ENCODE measurements at regions not wholly inside any gene's neighbourhood (a gene's known extent, or its start where the extent isn't known, plus 50 kb on each side); places are given as distances from the start of the nearest gene placed in this dataset.

DNA sequence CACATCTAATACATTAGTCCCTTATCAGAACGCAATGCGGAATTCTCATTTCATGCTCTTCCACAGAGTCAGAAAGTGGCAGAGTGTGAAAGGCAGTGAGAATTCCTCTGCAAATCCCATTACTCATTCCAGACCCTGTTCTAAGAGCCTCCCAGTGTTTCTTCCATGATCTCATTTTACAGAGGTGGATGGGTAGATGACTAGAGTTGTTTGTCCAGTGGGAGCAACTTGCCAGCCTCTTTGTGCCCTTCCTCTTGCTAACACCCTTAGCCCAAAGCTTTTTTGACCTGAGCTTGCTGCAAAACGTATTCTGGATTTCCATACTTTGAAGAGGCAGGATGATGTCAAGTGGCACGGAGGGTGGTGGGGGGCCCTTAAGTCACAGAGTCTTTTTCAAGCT lies 467.7 kb upstream of the RGPD4 start:
- DNase-seq (ENCODE audit: low spot score): no peak
- ATAC-seq: no peak

- ATAC-seq (no peak), DNase-seq (ENCODE audit: low spot score) (no peak)
Observed at GRCh38 chr2:107361751-107362381, 464.8 kb upstream of the RGPD4 start.

GRCh38 chr2:107362993-107363392 lies 463.7 kb upstream of the RGPD4 start:
- DNase-seq (ENCODE audit: low spot score) (no peak), ATAC-seq (no peak)

- ATAC-seq (no peak), DNase-seq (ENCODE audit: low spot score) (no peak)
Observed at GRCh38 chr2:107363806-107364205, 462.9 kb upstream of the RGPD4 start.

- DNase-seq (ENCODE audit: low spot score): no peak
- no peak for ATAC-seq
Observed at GRCh38 chr2:107364361-107364950, 462.2 kb upstream of the RGPD4 start.

DNA sequence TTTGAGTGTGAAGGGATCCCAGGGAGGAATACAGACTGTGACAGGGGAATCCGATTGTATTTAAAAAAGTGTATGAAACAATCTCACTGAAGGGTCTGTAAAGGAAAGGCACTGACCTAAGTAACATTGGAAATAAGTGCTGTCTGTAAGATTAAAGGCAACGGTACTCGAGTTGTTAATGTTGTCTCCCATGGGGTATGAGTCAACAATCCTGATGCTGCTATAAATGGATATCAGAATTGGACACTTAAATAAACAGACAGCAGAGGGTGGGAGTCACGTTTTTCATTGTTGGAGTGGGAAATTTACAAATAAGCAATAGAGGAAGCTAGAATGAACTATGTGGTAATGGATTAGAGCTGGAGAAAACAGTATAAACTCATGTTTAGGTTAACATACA lies 452.4 kb upstream of the RGPD4 start:
- ATAC-seq (no peak), DNase-seq (ENCODE audit: low spot score) (no peak)

DNA sequence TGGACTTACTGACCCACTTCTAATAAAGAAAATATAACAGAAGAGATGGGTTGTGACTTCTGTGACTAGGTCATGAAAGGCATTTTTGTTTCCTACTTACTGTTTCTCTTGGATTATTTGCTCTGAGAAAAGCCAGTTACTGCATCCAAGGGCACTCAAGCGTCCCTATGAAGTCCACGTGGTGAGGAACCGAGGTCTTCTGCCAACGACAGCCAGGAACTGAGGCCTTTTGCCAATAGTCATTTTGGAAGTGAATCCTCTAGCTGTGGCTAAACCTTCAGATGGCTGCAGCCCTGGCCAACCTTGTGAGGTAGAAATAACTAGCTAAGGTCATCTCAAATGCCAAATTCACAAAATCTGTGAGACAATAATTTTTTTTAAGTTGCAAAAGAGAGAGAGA lies 449.8 kb upstream of the RGPD4 start:
- DNase-seq (ENCODE audit: low spot score) (no peak), ATAC-seq (no peak)

DNA sequence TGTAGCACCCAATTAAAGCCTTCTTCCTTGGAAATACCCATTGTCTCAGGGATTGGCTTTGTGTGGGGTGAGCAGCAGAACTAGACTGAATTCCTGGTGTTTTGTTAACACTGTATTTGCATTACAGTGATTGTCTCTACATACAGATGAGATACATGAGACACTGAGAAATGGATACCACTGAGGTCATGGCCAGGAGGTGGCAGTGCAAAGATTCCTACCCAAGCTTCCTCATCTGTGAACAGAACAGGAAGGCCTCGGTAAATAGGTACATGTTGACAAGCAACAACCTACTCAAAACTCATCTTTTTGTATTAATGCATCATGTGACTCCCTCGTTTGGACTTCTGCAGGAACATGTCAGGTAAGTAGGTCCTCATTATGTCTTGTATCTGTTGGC lies 445.8 kb upstream of the RGPD4 start:
- no peak for ATAC-seq
- DNase-seq (ENCODE audit: low spot score): no peak

DNA sequence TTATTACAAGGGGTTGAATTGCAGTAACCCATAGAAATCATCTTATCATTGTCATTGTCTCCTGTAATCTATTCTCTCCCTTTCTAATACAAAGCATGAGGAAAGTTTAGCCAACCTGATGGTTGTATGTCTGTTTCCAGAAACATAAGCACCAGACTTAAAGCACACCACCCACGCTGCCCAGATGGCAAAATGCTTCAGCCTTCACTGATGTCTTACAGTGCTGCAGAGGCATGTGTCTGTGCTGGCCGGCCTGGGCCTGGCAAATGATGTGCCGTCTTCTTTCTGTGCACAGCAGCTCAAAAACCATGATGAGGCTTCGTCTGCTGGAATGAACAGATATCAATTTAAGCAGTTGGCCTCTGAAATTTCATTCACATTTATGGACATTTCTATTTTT lies 443.0 kb upstream of the RGPD4 start:
- DNase-seq (ENCODE audit: low spot score): no peak
- ATAC-seq: no peak

- DNase-seq (ENCODE audit: low spot score): no peak
- ATAC-seq: no peak
Observed at GRCh38 chr2:107384422-107384821, 442.3 kb upstream of the RGPD4 start.

GRCh38 chr2:107385921-107386320 lies 440.8 kb upstream of the RGPD4 start:
- no peak for DNase-seq (ENCODE audit: low spot score)
- no peak for ATAC-seq

GRCh38 chr2:107392241-107392704 lies 434.4 kb upstream of the RGPD4 start:
- ATAC-seq (no peak), DNase-seq (ENCODE audit: low spot score) (no peak)

DNA sequence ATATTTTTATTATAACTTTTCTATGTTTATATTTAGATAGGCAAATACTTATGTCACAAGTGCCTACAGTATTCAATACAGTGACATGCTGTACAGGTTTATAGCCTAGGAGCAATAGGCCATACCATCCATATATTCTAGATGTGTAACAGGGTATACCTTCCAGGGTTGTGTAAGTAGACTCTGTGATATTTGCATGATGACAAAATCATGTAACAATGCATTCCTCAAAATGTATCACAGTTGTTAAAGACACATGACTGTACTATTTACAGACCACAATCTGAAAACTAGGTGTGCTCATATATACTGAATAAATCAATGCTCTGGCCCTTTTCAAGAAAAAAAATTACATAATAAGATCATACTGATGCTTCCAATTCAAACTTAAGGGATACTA lies 433.2 kb upstream of the RGPD4 start:
- DNase-seq (ENCODE audit: low spot score) (no peak), ATAC-seq (no peak)

DNA sequence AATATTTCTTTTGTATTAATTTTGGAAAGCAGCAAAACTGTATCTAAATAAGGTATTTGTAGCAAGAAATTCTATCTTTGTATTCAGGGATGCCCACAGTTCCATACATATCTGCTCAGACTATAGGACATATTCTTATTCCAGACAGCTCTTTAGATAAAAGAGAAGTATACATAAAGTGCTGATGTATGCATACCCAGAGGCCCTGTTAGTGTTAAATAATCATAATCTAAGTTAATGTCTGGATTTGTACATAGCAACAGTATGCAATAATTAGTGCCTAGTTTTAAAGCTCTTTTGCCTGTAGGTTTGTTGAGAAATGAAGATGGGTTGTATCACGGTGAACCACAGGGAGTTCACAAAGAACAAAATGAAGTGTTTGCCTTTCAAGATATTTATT lies 428.0 kb upstream of the RGPD4 start:
- no peak for DNase-seq (ENCODE audit: low spot score)
- ATAC-seq: no peak

DNA sequence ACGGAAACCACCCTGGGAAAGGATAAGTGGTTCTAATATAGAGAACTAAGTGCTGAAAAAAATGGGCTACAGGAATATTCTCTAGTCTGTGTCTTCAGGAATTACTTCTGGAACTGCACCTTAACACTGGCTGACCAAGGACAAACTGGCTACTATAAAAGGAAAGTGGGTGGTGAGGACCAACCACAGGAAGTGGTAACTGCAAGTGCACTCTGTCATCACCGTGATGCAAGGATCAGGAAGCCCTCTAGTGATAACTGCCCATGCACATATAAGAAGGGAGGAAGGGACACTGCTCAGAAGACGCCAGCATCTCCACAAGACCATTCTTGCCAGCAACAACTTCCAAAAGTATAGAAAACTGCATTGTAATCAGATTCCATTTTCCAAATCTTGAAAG lies 424.4 kb upstream of the RGPD4 start:
- ATAC-seq: no peak
- no peak for DNase-seq (ENCODE audit: low spot score)

DNA sequence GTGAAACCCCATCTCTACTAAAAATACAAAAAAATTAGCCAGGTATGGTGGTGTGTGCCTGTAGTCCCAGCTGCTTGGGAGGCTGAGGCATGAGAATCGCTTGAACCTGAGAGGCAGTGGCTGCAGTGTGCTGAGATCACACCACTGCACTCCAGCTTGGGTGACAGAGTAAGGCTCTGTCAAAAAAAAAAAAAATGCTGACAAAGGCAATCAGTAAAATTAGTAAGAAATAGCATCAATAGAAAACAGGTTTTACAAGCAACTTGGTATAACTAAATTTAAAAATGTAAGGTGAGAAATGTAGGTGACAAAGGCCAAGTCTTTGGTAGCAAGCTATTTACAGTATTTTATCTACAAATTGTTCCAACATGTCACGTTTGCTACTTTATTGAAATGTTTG lies 421.4 kb upstream of the RGPD4 start:
- ATAC-seq: no peak
- no peak for DNase-seq (ENCODE audit: low spot score)

DNA sequence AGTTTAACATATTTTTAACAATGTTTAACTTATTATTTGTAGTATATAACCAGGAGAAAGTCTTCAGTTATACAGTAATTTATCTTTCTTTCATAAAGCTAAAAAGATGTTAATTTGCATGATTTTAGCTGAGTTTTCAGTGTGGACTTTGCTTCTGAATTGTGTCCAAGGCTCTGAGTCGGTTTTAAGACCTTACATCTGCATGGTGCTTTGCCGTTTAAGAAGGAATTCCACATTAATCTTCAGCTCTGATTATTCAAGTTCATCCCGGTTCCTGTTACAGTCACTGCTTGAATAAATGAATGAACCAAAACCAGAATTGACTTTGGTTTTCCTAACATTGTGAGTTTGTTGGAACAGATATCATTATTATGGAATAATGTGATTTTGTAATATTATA lies 419.7 kb upstream of the RGPD4 start:
- DNase-seq (ENCODE audit: low spot score) (no peak), ATAC-seq (no peak)

DNA sequence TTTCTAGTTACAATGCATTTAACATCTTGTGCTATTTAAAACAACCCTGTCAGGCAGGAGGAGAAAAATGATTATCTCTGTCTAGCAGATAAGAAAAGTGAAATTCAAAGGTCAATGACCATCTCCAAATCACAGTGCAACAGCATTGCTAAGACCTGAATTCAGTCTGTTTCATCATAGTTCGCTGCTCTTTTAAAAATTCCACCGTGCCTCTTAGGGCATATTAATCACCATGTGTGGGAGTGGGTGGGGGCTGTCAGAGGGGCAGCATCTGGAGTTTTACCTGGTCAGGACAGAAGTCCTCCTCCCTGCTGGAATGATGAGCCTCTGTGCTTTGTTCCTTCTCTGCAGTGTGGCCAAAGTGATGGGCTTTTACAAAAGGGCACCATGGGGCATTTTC lies 418.7 kb upstream of the RGPD4 start:
- no peak for ATAC-seq

DNA sequence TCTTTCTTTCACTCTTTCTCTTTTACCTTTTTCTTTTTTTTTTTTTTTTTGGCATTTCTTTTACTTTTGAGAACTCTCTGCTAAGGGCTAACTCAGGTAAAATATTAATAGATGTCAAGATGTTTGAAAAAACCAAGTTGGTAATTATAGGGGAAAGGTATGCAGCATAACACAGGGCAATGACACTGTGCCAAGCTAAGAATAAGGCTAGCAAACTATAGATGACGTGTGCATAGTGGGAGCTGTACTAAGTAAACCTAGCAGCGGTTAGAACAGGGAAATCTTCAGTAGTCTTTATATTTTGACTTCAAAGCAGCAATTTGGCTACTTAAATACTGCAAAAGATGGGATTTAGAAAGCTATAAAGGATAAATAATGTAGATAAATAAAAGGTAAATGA lies 415.4 kb upstream of the RGPD4 start:
- ATAC-seq: no peak
- DNase-seq (ENCODE audit: low spot score): no peak

More for the DNA sequence above, 418.7 kb upstream of the RGPD4 start:
- DNase-seq (ENCODE audit: low spot score): no peak

GRCh38 chr2:107412209-107412904 lies 414.3 kb upstream of the RGPD4 start:
- DNase-seq (ENCODE audit: low spot score) (no peak), ATAC-seq (no peak)

- DNase-seq (ENCODE audit: low spot score) (no peak), ATAC-seq (no peak)
Observed at GRCh38 chr2:107412981-107413380, 413.7 kb upstream of the RGPD4 start.

DNA sequence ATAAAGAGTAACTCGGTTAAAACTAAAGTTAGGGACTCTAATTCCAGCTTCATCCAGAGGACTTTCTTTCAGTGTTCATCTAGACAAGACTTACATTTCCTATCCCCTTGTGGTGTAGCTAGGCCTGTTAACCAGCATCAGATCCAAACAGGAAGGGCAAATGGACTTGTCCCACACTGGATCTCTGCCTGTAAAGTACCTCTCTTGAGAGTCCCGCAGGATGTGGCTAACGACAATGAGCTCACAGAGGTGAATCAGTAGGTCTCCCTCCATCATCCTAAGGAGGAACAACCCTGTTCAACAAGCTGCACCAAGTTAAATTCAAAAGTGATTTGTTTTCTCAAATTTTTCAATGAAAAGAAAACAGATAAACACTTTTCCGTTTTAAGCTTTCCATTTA lies 412.3 kb upstream of the RGPD4 start:
- ATAC-seq (no peak), DNase-seq (ENCODE audit: low spot score) (no peak)

- ATAC-seq: no peak
- DNase-seq (ENCODE audit: low spot score): no peak
Observed at GRCh38 chr2:107418708-107419107, 408.0 kb upstream of the RGPD4 start.
